IPS-15b (cell line): ENCODE measurements at regions not wholly inside any gene's neighbourhood (a gene's known extent, or its start where the extent isn't known, plus 50 kb on each side); places are given as distances from the start of the nearest gene placed in this dataset.

Experiments used
- H3K27me3 ChIP-seq: one replicate; pipeline ENCODE4 v1.6.1; 2013; ENCODE audit warnings: low read length; ENCODE audit not compliant: control insufficient read depth, insufficient read depth
- H3K36me3 ChIP-seq: one replicate; pipeline ENCODE4 v1.6.1; 2013; ENCODE audit warnings: low read length; ENCODE audit not compliant: control insufficient read depth, insufficient read depth
- H3K4me1 ChIP-seq: one replicate; pipeline ENCODE4 v1.6.1; 2013; ENCODE audit warnings: mild to moderate bottlenecking, low read length; ENCODE audit not compliant: control insufficient read depth, insufficient read depth
- H3K4me3 ChIP-seq: one replicate; pipeline ENCODE4 v1.5.1; 2013; ENCODE audit warnings: low read depth, low read length
- H3K9ac ChIP-seq: one replicate; pipeline ENCODE4 v1.6.1; 2013; ENCODE audit warnings: low read depth, mild to moderate bottlenecking, low read length
- H3K9me3 ChIP-seq: one replicate; pipeline ENCODE4 v1.6.1; 2013; ENCODE audit warnings: mild to moderate bottlenecking, low read length; ENCODE audit not compliant: control insufficient read depth, insufficient read depth

- H3K9me3 ChIP-seq: no peaks in the 10 kb centered on the region
Measured at GRCh38 chr17:73888862-73889261, 244.6 kb upstream of the SDK2 start.

GRCh38 chr17:73889439-73889838, 245.2 kb upstream of the SDK2 start:
- H3K27me3 ChIP-seq: peaks cover 7% of the 10 kb centered on the region
- no peak overlapping the region for H3K9ac ChIP-seq
- H3K36me3 ChIP-seq: no peaks in the 10 kb centered on the region
- no peaks in the 10 kb centered on the region for H3K4me1 ChIP-seq
- no peak overlapping the region for H3K4me3 ChIP-seq
- no peaks in the 10 kb centered on the region for H3K9me3 ChIP-seq

More at GRCh38 chr17:73888862-73889261, 244.6 kb upstream of the SDK2 start:
- Histone ChIP-seq H3K4me1 (no peaks in the 10 kb centered on the region), H3K36me3 (no peaks in the 10 kb centered on the region), H3K27me3 (peaks cover 6% of the 10 kb centered on the region), H3K4me3 (no peak overlapping the region), H3K9ac (no peak overlapping the region)

GRCh38 chr17:73890831-73891405, 246.7 kb upstream of the SDK2 start:
- no peak overlapping the region for H3K9ac ChIP-seq
- peaks cover 19% of the 10 kb centered on the region for H3K27me3 ChIP-seq
- no peaks in the 10 kb centered on the region for H3K4me1 ChIP-seq
- H3K36me3 ChIP-seq: no peaks in the 10 kb centered on the region
- H3K9me3 ChIP-seq: no peaks in the 10 kb centered on the region
- H3K4me3 ChIP-seq: no peak overlapping the region

GRCh38 chr17:73895157-73895556, 250.9 kb upstream of the SDK2 start:
- H3K9ac ChIP-seq: no peak overlapping the region
- H3K9me3 ChIP-seq: no peaks in the 10 kb centered on the region
- H3K4me3 ChIP-seq: no peak overlapping the region
- H3K36me3 ChIP-seq: no peaks in the 10 kb centered on the region
- H3K4me1 ChIP-seq: no peaks in the 10 kb centered on the region
- H3K27me3 ChIP-seq: peaks cover 54% of the 10 kb centered on the region

GRCh38 chr17:73896966-73897365, 252.7 kb upstream of the SDK2 start:
- H3K4me3 ChIP-seq: no peak overlapping the region

GRCh38 chr17:73899839-73900238, 255.6 kb upstream of the SDK2 start:
- Histone ChIP-seq H3K9ac (no peak overlapping the region), H3K4me3 (no peak overlapping the region), H3K27me3 (peaks cover 91% of the 10 kb centered on the region), H3K36me3 (no peaks in the 10 kb centered on the region), H3K4me1 (peaks cover 7% of the 10 kb centered on the region), H3K9me3 (no peaks in the 10 kb centered on the region)

More at GRCh38 chr17:73896966-73897365, 252.7 kb upstream of the SDK2 start:
- peaks cover 70% of the 10 kb centered on the region for H3K27me3 ChIP-seq
- no peaks in the 10 kb centered on the region for H3K36me3 ChIP-seq
- H3K9me3 ChIP-seq: no peaks in the 10 kb centered on the region
- peaks cover 4% of the 10 kb centered on the region for H3K4me1 ChIP-seq
- H3K9ac ChIP-seq: no peak overlapping the region

GRCh38 chr17:73900516-73900915, 256.3 kb upstream of the SDK2 start:
- no peak overlapping the region for H3K4me3 ChIP-seq
- no peaks in the 10 kb centered on the region for H3K9me3 ChIP-seq
- peaks cover 7% of the 10 kb centered on the region for H3K4me1 ChIP-seq
- no peak overlapping the region for H3K9ac ChIP-seq
- H3K27me3 ChIP-seq: peaks cover 92% of the 10 kb centered on the region
- no peaks in the 10 kb centered on the region for H3K36me3 ChIP-seq

GRCh38 chr17:73901249-73901648, 257.0 kb upstream of the SDK2 start:
- peaks cover 7% of the 10 kb centered on the region for H3K4me1 ChIP-seq
- no peak overlapping the region for H3K9ac ChIP-seq
- peak overlapping the region; percentile 42 for H3K4me3 ChIP-seq
- H3K36me3 ChIP-seq: no peaks in the 10 kb centered on the region
- no peaks in the 10 kb centered on the region for H3K9me3 ChIP-seq
- H3K27me3 ChIP-seq: peaks cover 94% of the 10 kb centered on the region

GRCh38 chr17:73901661-73902415, 257.6 kb upstream of the SDK2 start:
- H3K36me3 ChIP-seq: no peaks in the 10 kb centered on the region
- peak overlapping the region; percentile 26 for H3K9ac ChIP-seq
- peaks cover 94% of the 10 kb centered on the region for H3K27me3 ChIP-seq
- H3K4me1 ChIP-seq: peaks cover 7% of the 10 kb centered on the region
- H3K9me3 ChIP-seq: no peaks in the 10 kb centered on the region
- peak overlapping the region; percentile 42 for H3K4me3 ChIP-seq

- no peaks in the 10 kb centered on the region for H3K36me3 ChIP-seq
- H3K4me3 ChIP-seq: peak overlapping the region; percentile 42
- peaks cover 93% of the 10 kb centered on the region for H3K27me3 ChIP-seq
- H3K9ac ChIP-seq: no peak overlapping the region
- peaks cover 7% of the 10 kb centered on the region for H3K4me1 ChIP-seq
- no peaks in the 10 kb centered on the region for H3K9me3 ChIP-seq
Measured at GRCh38 chr17:73902416-73903181, 258.4 kb upstream of the SDK2 start.

- H3K36me3 ChIP-seq: no peaks in the 10 kb centered on the region
- H3K4me3 ChIP-seq: no peak overlapping the region
- peaks cover 4% of the 10 kb centered on the region for H3K4me1 ChIP-seq
- H3K27me3 ChIP-seq: peaks cover 94% of the 10 kb centered on the region
- H3K9ac ChIP-seq: no peak overlapping the region
- H3K9me3 ChIP-seq: no peaks in the 10 kb centered on the region
Measured at GRCh38 chr17:73906896-73907870, 262.9 kb upstream of the SDK2 start.
